RWPE2 (cell line): ENCODE measurements at regions not wholly inside any gene's neighbourhood (a gene's known extent, or its start where the extent isn't known, plus 50 kb on each side); places are given as distances from the start of the nearest gene placed in this dataset.
"Not testable (repeated sequence)": the region's sequence is repeated elsewhere in the genome, so short reads cannot be mapped to it uniquely, and the experiment has no call there.

ENCODE experiments used
- ATAC-seq: fragments of 200-7000 bp; cut with Tn5 transposase; 3 replicates; pipeline ENCODE4 v1.9.1; 2021; ENCODE audit warnings: low read depth
- DNase-seq: peaks from one replicate; pipeline ENCODE4 v3.0.0-alpha.2; 2020; ENCODE audit warnings: low spot score
- H3K27ac ChIP-seq: fragments of 450-650 bp; 2 replicates; pipeline ENCODE4 v1.5.1; 2017; ENCODE audit warnings: mild to moderate bottlenecking; ENCODE audit not compliant: poor library complexity, severe bottlenecking
- H3K27me3 ChIP-seq: fragments of 250-450 bp; sonication (Bioruptor Pico); 2 replicates; pipeline ENCODE4 v1.5.1; 2021; ENCODE audit warnings: mild to moderate bottlenecking, moderate library complexity; ENCODE audit not compliant: insufficient read depth, poor library complexity, severe bottlenecking
- H3K36me3 ChIP-seq: fragments of 250-450 bp; sonication (Bioruptor Pico); 2 replicates; pipeline ENCODE4 v1.5.1; 2020; ENCODE audit warnings: low read depth, mild to moderate bottlenecking, moderate library complexity
- H3K4me1 ChIP-seq: fragments of 250-450 bp; sonication (Bioruptor Pico); 2 replicates; pipeline ENCODE4 v1.5.1; 2021; ENCODE audit warnings: mild to moderate bottlenecking, moderate library complexity; ENCODE audit not compliant: insufficient read depth, poor library complexity, severe bottlenecking
- H3K4me3 ChIP-seq: fragments of 250-450 bp; sonication (Bioruptor Pico); 2 replicates; pipeline ENCODE4 v1.5.1; 2021; ENCODE audit warnings: mild to moderate bottlenecking, moderate library complexity; ENCODE audit not compliant: severe bottlenecking
- H3K9me3 ChIP-seq: fragments of 250-450 bp; sonication (Bioruptor Pico); 2 replicates; pipeline ENCODE4 v1.5.1; 2021; ENCODE audit warnings: mild to moderate bottlenecking, moderate library complexity; ENCODE audit not compliant: severe bottlenecking
- CTCF ChIP-seq: fragments of 450-650 bp; IDR thresholded peaks from one replicate; pipeline ENCODE4 v1.5.1; 2017; ENCODE audit warnings: mild to moderate bottlenecking, moderate library complexity; ENCODE audit not compliant: poor library complexity, severe bottlenecking

- H3K36me3 ChIP-seq = no peaks in the 10 kb centered on the region
These were observed 99.1 kb upstream of the NAP1L1 start for GRCh38 chr12:76183459-76184186.

GRCh38 chr12:76180401-76181277, 96.2 kb upstream of the NAP1L1 start:
- Histone ChIP-seq H3K4me1 (peaks cover 16% of the 10 kb centered on the region), H3K27ac (no peak overlapping the region), H3K36me3 (no peaks in the 10 kb centered on the region), H3K27me3 (no peaks in the 10 kb centered on the region), H3K9me3 (no peaks in the 10 kb centered on the region), H3K4me3 (no peak overlapping the region)
- TF ChIP-seq CTCF = no peak
- ATAC-seq (no peak), DNase-seq (no peak)

More at GRCh38 chr12:76183459-76184186, 99.1 kb upstream of the NAP1L1 start:
- DNase-seq (peak; percentile 70), ATAC-seq (peak; percentile 99)
- Histone ChIP-seq H3K9me3 (no peaks in the 10 kb centered on the region), H3K4me1 (peaks cover 16% of the 10 kb centered on the region), H3K27me3 (no peaks in the 10 kb centered on the region), H3K27ac (peak overlapping the region; percentile 72), H3K4me3 (no peak overlapping the region)
- no peak for TF ChIP-seq CTCF

- Histone ChIP-seq H3K27ac (no peak overlapping the region), H3K9me3 (no peaks in the 10 kb centered on the region), H3K4me3 (no peak overlapping the region), H3K4me1 (peaks cover 7% of the 10 kb centered on the region), H3K27me3 (no peaks in the 10 kb centered on the region), H3K36me3 (no peaks in the 10 kb centered on the region)
- ATAC-seq (no peak), DNase-seq (no peak)
- TF ChIP-seq CTCF = no peak
These were observed 94.0 kb upstream of the NAP1L1 start for GRCh38 chr12:76178452-76178851.

- no peaks in the 10 kb centered on the region for H3K27me3 ChIP-seq
- no peaks in the 10 kb centered on the region for H3K9me3 ChIP-seq
- no peak overlapping the region for H3K27ac ChIP-seq
- no peak for TF ChIP-seq CTCF
- ATAC-seq (no peak), DNase-seq (no peak)
- H3K4me1 ChIP-seq = peaks cover 1% of the 10 kb centered on the region
- no peaks in the 10 kb centered on the region for H3K36me3 ChIP-seq
- no peak overlapping the region for H3K4me3 ChIP-seq
These were observed 93.3 kb upstream of the NAP1L1 start for GRCh38 chr12:76177821-76178220.

GRCh38 chr12:76176940-76177339, 92.5 kb upstream of the NAP1L1 start:
- H3K27me3 ChIP-seq = no peaks in the 10 kb centered on the region
- DNase-seq = no peak
- no peaks in the 10 kb centered on the region for H3K4me1 ChIP-seq
- TF ChIP-seq CTCF = no peak
- H3K4me3 ChIP-seq = no peak overlapping the region
- no peaks in the 10 kb centered on the region for H3K36me3 ChIP-seq
- no peak overlapping the region for H3K27ac ChIP-seq
- no peaks in the 10 kb centered on the region for H3K9me3 ChIP-seq
- no peak for ATAC-seq

GRCh38 chr12:76175946-76176345, 91.5 kb upstream of the NAP1L1 start:
- H3K4me1 ChIP-seq, H3K27ac ChIP-seq, DNase-seq, H3K27me3 ChIP-seq, H3K4me3 ChIP-seq, H3K9me3 ChIP-seq, ATAC-seq, H3K36me3 ChIP-seq: not testable (repeated sequence)
